Stimulated activated CD8-positive, alpha-beta memory T cell treated with anti-CD3 and anti-CD28 coated beads, Interleukin-7, amount 100 ng/mL, for 48 hours (primary cell): ENCODE measurements at regions not wholly inside any gene's neighbourhood (a gene's known extent, or its start where the extent isn't known, plus 50 kb on each side); places are given as distances from the start of the nearest gene placed in this dataset.

Source experiments
- DNase-seq, 2 donors: peaks; one replicate each; pipeline ENCODE4 v3.0.0-alpha.2; 2020; ENCODE audit warnings: low read depth in 1 of 2; ENCODE audit errors: extremely low read depth in 1 of 2

GRCh38 chr1:14294006-14294405 lies 304.5 kb upstream of the KAZN start:
- DNase-seq = no peak

GRCh38 chr1:14294860-14295536 lies 303.5 kb upstream of the KAZN start:
- DNase-seq = no peak

GRCh38 chr1:14296795-14297194 lies 301.7 kb upstream of the KAZN start:
- no peak for DNase-seq

- DNase-seq = no peak
Measured at GRCh38 chr1:14297356-14297755, 301.1 kb upstream of the KAZN start.

- DNase-seq = no peak
Measured at GRCh38 chr1:14298806-14299205, 299.7 kb upstream of the KAZN start.

- no peak for DNase-seq
Measured at GRCh38 chr1:14300991-14301703, 297.3 kb upstream of the KAZN start.

GRCh38 chr1:14301704-14302024 lies 296.8 kb upstream of the KAZN start:
- no peak for DNase-seq

GRCh38 chr1:14302025-14302424 lies 296.5 kb upstream of the KAZN start:
- DNase-seq = no peak

GRCh38 chr1:14303011-14303410 lies 295.5 kb upstream of the KAZN start:
- no peak for DNase-seq

GRCh38 chr1:14304381-14304865 lies 294.1 kb upstream of the KAZN start:
- no peak for DNase-seq

- no peak for DNase-seq
Measured at GRCh38 chr1:14308460-14308859, 290.0 kb upstream of the KAZN start.

- DNase-seq = no peak
Measured at GRCh38 chr1:14309984-14310383, 288.5 kb upstream of the KAZN start.

GRCh38 chr1:14310476-14310875 lies 288.0 kb upstream of the KAZN start:
- no peak for DNase-seq

GRCh38 chr1:14313731-14314431 lies 284.6 kb upstream of the KAZN start:
- no peak for DNase-seq

- no peak for DNase-seq
Measured at GRCh38 chr1:14318830-14319229, 279.7 kb upstream of the KAZN start.

- DNase-seq = no peak
Measured at GRCh38 chr1:14320518-14320917, 278.0 kb upstream of the KAZN start.

GRCh38 chr1:14320986-14321385 lies 277.5 kb upstream of the KAZN start:
- DNase-seq = no peak

GRCh38 chr1:14321422-14321821 lies 277.1 kb upstream of the KAZN start:
- DNase-seq = no peak

GRCh38 chr1:14323568-14324247 lies 274.8 kb upstream of the KAZN start:
- no peak for DNase-seq

GRCh38 chr1:14324248-14324630 lies 274.2 kb upstream of the KAZN start:
- no peak for DNase-seq

GRCh38 chr1:14326857-14327256 lies 271.6 kb upstream of the KAZN start:
- DNase-seq = no peak
